ENCODE measurements at regions not wholly inside any gene's neighbourhood (a gene's known extent, or its start where the extent isn't known, plus 50 kb on each side); places are given as distances from the start of the nearest gene placed in this dataset.

DNA sequence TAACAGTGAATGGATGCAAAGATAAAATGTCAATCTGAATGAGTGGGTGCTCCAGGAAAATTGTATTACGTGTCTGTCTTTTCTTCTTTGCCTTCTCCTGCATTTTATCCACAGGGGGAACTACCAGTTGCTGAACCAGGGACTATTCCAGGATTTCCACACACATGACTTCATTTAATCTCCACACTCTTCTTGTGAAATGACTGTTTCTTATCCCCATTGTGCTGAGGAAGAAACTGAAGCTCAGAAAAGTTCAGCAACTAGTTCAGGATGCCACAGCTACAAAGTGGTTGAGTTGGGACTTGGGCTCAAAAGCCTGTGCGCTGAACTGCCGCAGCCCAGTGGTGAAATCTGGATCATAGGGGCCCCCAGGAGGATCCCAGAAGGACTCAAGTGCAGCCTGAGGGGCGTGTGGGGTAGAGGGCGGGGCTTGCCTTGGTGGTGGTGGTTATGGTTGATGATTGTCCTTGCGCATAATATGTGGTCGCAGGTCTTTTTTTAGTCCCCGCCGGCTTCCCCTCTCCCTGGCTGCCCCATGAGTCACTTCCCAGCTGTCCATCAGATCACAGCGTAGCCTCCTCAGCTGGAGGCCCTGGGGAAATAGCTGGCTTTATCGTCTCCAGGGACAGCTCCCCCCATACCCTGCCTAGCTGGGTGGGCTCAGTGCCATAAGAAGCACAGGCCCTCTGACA is 235.2 kb upstream of the CRY1 start:
- WGBS, 2 experiments (ENCODE audit: extremely low coverage in 1 of 2, insufficient coverage in 1 of 2, insufficient read length in 1 of 2, insufficient replicate concordance in 2 of 2, low coverage in 1 of 2, low lambda C conversion rate in 2 of 2, missing lambda C conversion rate in 1 of 2), result 83% methylated on average over 11 of the region's 11 CpGs; no CpG with 5 or more reads in 1 of the 2 experiments
- FAIRE-seq (no peak), DNase-seq (ENCODE audit: low read depth in 1 of 2, low spot score in 2 of 2) (no peak)
- H3K23me2 ChIP-seq (ENCODE audit: low read depth, low read length), result no peaks in the 10 kb centered on the region
- no peaks in the 10 kb centered on the region for H3K36me3 ChIP-seq (ENCODE audit: control insufficient read depth in 2 of 4, insufficient read depth in 4 of 4, low read length in 3 of 4)
- H3K23ac ChIP-seq (ENCODE audit: insufficient read length), result no peak overlapping the region
- no peak for TF ChIP-seq SP2 (IDR thresholded peaks at IDR 0.05; ENCODE audit: low read length)
- no peak overlapping the region for H3K4ac ChIP-seq (replicated peaks; ENCODE audit: insufficient read length, low read depth, low read length)
- H2BK120ac ChIP-seq (replicated peaks; ENCODE audit: low read depth, low read length), result no peak overlapping the region
- H2BK15ac ChIP-seq (ENCODE audit: low read length), result no peak overlapping the region
- H2AFZ ChIP-seq (ENCODE audit: low read length), result no peak overlapping the region
- H3K14ac ChIP-seq (ENCODE audit: insufficient read length), result no peak overlapping the region
- H3K4me1 ChIP-seq (replicated peaks in 1 of 4; ENCODE audit: control insufficient read depth in 3 of 4, insufficient read depth in 4 of 4, low read length in 3 of 4), result peaks cover 0 to 8% (median 5%) of the 10 kb centered on the region in 4 experiments; a peak in 6 of 7 replicates
- H2BK5ac ChIP-seq (ENCODE audit: low read depth, low read length), result no peak overlapping the region
- no peaks in the 10 kb centered on the region for H4K20me1 ChIP-seq (replicated peaks in 1 of 2; ENCODE audit: control insufficient read depth in 1 of 2, insufficient read depth in 2 of 2, low read length in 2 of 2)
- no peak overlapping the region for H2BK20ac ChIP-seq (ENCODE audit: low read length)
- H3K56ac ChIP-seq (replicated peaks; ENCODE audit: insufficient read length, low read depth, low read length), result no peak overlapping the region
- ChIA-PET POLR2A (ENCODE audit: partially characterized antibody) (no interaction called here), CTCF (ENCODE audit: partially characterized antibody) (interaction anchor here (0.8 to 4.9 kb wide), 9 partner anchors 33 to 279 kb away, joined by 3 to 16 read pairs (median 4); no protein-coding TSS in a partner anchor)
- H3K4me2 ChIP-seq (ENCODE audit: insufficient read depth in 1 of 2, low read depth in 2 of 2, low read length in 2 of 2), result no peak overlapping the region
- no peaks in the 10 kb centered on the region for H3K27me3 ChIP-seq (replicated peaks in 1 of 4; ENCODE audit: control insufficient read depth in 3 of 4, extremely low read depth in 1 of 4, insufficient read depth in 3 of 4, low read length in 3 of 4)
- H3K9ac ChIP-seq (replicated peaks in 1 of 4; ENCODE audit: extremely low read depth in 1 of 4, low read depth in 3 of 4, low read length in 3 of 4), result no peak overlapping the region
- H4K91ac ChIP-seq (replicated peaks; ENCODE audit: insufficient read length, low read length), result no peak overlapping the region
- no peak overlapping the region for H4K5ac ChIP-seq (ENCODE audit: insufficient read length, low read depth, low read length)
- no peaks in the 10 kb centered on the region for H3K79me2 ChIP-seq (ENCODE audit: control insufficient read depth in 1 of 2, insufficient read depth in 2 of 2, low read length in 2 of 2)
- H2AK5ac ChIP-seq (ENCODE audit: low read depth, low read length), result no peak overlapping the region
- no peak overlapping the region for H4K8ac ChIP-seq (ENCODE audit: extremely low read depth, insufficient read depth, low read length)
- no peaks in the 10 kb centered on the region; the same call in 1 of the 2 replicates for H3K79me1 ChIP-seq (ENCODE audit: low read depth, low read length)
- no peak overlapping the region for H2BK12ac ChIP-seq (ENCODE audit: low read depth, low read length)
- H3K9me3 ChIP-seq (ENCODE audit: insufficient read depth in 2 of 2, low read depth in 1 of 2, low read length in 1 of 2), result no peaks in the 10 kb centered on the region
- no peak overlapping the region for H3K4me3 ChIP-seq (ENCODE audit: extremely low read depth in 1 of 4, insufficient read depth in 2 of 4, low read depth in 3 of 4, low read length in 4 of 4)
- no peak overlapping the region for H3K27ac ChIP-seq (ENCODE audit: low read depth, low read length)
- H3K18ac ChIP-seq (ENCODE audit: extremely low read depth, low read length), result no peak overlapping the region

Measured in H1 (cell line).